ENCODE measurements at regions not wholly inside any gene's neighbourhood (a gene's known extent, or its start where the extent isn't known, plus 50 kb on each side); places are given as distances from the start of the nearest gene placed in this dataset.
"Not testable (repeated sequence)": the region's sequence is repeated elsewhere in the genome, so short reads cannot be mapped to it uniquely, and the experiment has no call there.

DNA sequence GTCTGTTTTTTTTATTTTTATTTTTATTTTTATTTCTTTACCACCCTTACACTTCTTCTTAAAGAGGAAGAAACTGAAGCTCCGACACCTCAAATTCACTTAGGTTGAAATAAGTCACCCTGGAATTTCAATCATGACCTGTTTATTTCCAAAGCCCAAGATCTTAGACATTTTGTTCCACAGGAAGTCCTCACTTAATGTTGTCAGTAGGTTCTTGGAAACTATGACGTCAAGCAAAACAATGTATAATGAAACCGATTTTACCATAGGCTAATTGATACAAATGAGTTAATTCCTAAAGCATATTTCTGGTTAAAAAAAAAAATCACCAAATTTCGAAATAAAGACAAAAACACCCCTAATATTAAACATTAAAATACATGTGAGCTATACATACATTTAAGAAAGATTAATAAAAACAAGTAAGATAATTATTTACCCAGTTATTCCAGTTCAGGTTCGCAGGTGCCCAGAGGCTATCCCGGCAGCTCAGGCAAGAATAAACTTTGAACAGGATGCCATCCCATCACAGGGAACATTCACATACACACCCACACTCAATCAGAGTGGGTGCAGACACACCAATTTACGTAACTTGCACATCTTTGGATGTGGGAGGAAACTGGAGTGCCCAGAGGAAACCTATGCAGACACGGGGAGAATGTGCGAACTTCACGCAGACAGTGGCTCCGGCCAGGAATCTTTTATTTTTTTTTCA is 391.0 kb downstream of the RAP2B start:
- no peak for DNase-seq

DNA sequence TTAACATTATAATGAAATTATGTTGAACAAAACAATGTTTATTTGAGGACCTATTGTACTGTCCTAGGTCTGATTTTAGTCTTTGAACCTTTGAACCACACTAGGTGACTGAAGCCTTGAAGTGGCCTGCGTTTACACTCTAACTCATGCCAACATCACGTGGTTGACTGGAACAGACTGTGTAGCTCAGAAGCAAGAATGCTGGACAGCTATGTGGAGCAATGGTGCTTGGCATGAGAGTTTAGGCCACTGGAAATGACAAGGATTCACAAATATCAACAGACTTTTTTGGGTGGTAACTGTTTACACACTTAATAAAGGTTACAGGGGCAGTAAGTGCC is 391.5 kb downstream of the RAP2B start:
- DNase-seq: no peak

DNA sequence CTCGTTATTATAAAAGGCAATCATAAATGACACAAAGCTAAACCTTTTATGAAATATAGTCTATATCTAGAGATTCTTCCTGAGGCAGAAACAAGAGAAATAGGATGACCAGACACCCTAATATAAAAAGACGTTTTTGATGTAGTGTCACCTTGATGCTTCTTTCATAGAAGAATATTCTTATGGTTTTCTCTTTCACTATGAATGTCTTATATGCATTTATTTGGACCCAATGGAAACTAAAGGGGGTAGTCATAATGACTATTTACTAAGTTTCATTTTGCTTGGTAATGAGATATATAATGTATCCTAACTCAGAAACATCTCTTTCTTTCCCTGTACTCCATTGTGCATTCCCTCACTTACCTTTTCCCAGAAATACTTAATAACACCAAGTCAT is 393.9 kb downstream of the RAP2B start:
- no peak for DNase-seq

DNA sequence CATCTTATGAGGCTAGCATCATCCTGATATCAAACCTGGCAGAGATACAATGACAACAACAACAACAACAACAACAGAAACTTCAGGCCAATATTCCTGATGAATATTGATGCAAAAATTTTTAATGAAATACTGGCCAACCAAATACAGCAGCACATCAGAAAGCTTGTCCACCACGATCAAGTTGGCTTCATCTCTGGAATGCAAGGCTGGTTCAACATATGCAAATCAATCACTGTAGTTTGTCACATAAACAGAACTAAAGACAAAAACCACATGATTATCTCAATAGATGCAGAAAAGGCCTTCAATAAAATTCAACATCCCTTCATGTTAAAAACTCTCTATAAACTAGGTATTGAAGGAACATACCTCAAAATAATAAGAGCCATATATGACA is 397.3 kb downstream of the RAP2B start:
- not testable (repeated sequence) for DNase-seq

DNA sequence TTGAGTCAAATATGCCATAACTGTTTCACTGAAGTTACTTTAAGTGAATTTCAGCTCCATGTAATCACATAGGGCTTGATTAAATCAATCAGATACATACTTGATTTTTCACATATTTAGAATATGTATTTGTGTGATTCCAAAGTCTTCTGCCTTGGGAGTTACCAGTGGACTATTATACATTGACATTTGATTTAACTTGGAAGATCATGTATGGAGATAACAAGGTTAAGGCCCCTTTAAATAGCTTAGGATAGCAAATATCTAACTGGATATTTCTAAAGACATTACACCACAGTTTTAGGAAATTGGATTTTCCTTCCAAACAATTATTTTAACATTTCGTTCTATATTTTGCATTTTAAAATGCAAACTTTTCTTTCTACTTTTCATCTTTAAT is 405.0 kb downstream of the RAP2B start:
- DNase-seq: no peak

DNA sequence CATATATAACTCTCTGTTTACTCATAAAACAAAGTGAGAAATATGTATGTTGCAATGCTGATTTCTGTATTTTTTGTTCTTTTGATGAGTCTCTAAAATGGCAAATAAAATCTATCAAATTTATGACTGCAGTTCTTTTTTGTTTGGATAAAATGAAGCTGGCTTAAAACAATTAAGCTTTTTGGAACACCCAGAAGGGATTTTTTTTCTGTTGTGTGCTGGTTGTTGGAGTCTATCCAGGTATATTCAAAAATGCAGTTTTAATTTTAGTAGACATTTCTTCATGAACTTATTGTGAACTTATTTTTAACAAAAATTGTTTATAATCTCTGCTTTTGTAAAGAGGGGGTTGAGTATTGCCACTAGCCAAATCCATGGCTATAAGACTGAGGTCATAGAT is 405.5 kb downstream of the RAP2B start:
- DNase-seq: no peak

DNA sequence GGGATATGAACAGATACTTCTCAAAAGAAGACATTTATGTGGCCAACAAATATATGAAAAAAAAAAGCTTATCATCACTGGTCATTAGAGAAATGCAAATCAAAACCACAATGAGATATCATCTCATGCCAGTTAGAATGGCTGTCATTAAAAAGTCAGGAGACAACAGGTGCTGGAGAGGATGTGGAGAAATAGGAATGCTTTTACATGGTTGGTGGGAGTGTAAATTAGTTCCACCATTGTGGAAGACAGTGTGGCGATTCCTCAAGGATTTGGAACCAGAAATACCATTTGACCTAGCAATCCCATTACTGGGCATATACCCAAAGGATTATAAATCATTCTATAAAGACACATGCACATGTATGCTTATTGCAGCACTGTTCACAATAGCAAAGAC is 408.5 kb downstream of the RAP2B start:
- DNase-seq: not testable (repeated sequence)

DNA sequence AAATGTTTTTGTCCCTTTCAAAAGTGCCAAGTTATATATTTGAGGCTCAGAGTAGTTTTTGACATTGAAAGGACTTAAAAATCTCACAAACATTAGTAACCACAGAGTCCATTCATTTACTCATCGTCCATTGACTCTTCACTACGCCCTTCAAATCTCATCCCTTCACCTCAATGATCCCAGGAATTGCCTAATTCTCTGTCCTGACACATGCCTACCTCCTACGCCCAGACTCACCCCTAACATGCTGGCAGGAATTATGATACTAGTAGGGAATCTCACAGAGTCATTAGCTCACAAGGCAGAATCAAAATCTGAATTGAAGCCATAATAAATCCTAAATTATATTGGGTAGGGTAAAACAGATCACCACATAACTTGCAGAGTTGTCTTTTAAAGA is 410.1 kb downstream of the RAP2B start:
- DNase-seq: no peak

DNA sequence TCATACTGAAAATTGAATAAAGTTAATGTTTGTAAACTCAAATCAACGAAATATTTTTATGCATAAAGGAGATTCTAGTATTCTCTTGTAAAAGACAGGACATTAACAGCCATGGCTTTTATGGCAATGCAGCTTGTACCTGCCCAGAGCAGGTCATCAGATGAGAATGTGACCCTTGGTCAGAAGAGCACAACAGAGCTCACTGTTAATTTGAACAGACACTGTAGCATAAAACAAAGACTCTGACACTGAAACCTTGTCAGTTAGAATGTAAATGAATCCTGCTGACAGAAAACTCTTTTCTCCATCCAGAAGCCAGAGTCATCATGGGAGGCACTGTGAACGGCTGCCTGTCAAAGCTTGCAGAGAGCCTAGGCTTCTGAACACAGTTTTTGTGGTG is 410.6 kb downstream of the RAP2B start:
- DNase-seq: no peak

DNA sequence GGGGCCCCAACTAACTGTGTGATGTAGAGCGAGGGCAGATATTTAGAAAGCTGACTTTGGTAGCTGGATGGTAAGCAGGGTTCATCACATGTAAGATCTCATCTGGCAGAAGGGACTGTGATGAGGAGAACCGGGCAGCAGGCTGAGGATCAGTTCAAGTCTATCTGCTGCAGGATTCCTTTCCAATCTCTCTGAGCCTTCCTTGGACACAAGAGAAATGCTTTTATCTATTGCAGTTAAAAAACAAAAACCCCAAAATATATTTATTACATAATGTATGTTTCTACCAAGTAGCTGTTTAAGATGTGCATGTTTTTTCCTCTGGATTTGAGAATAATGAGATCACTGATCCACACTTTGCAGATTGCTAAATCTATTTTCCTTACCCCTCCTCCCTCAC is 411.5 kb downstream of the RAP2B start:
- no peak for DNase-seq

DNA sequence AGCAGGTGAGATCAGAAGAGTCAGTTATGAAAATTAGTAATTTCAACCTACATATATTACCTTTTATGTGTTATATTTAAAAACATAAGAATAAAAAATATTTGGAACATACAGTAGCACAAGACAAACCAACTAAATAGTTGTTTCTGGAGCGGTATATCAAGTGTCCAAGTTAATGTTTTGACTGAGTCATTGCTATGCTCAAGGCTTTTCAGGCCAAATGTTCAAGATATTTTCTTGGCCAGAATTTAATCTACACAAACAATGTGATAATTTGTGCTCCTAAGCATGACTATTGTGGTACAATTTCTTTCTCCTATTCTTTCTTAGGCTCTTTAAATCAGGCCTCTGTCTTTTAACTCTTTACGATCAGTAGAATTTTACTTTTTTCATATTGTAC is 412.4 kb downstream of the RAP2B start:
- no peak for DNase-seq

DNA sequence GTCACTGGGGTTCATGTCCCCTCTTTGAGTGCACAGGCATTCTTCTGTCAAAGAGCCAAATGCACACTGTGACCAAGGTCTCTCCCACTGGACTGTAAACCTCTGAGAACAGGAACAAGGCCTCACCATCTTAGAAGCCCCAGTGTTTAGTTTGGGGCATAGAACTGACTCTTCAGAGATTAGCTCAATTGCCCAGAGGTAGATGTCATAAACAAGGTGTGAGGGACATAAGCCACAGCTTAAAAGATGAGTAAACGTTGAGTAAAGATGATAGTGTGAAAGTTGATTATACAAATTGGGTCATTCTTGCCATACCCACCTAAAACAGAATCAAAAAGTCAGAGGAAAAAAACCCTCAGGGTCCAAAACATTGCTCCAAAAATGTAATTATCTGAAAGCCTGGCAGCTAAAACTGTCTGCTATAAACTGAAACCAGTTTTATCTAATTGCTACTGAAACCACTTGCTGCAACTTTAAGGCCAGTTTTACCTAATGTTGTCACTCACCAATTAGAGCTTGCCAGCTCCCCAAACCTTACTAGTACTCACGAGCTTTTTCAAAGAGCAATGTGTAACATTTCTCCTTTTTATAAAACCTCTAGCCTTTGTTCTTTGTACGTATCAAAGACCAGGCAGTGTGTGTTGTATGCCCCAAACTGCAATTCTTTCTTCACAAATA is 415.2 kb downstream of the RAP2B start:
- no peak for DNase-seq

DNA sequence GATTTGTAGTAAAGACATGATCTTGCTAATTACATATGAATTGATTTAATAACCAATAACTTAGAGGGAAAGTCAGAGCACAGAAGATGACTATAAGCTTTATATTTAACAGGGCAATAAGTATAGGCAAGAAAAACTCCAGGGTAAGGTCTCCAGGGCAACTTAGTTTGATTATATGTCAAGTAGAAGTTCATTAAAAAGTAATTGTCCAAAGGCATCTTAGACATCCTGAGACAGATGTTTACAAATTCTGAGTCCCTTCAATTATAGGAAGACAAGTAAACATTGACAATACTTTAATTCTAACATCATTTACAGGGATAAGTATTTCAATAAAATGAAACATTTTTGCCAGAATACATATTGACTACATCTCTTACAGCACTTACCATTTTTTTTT is 416.0 kb downstream of the RAP2B start:
- DNase-seq: no peak

DNA sequence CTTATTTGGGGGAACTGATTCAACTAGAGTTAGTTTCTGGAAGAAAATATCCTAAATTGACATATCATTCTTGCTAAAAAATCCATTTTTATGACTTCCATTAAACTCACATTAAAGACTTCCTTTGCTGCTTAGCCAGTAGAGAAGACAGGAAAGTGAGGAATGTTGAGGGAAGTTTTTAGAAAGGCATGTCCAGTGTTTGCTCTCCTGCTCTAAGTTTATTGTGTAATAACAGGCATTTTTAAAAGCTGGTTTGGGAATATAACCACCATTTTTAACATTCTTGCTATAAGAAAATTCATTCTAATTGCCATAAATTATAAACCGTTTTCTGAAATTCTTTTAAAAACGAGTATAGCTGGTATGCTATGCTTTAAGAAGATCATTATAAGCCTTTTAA is 428.0 kb downstream of the RAP2B start:
- DNase-seq: no peak

DNA sequence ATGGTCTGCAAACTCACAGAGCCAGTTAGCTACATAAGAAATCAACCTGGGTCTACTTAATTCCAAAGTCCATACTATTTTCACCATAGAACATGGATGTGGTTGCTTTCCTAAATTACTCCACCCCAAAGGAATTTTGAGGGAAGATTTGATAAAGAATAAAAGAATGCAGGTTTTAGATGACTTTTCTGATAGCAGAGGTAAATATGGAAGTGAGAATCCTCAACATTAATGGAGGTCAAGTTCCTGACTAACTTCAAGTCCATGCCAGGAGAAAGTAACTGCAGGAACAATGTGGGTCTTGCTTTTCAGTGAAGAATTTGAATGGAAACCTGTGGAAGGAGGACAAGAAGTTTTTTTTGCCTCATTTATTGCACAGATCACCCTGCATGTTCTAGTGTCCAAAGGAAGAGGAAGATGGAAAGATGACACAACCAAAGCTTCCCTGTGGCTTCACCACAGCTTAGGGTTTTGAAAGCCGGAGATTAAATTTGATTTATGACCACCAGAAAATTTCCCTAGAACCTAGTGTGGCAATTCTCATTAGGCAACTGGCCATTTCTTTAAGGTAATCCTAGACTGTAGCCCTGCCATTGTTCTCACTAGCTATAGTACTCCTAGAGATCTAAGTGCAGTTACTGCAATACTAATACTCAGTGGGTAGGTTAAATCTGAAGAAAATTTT is 429.7 kb downstream of the RAP2B start:
- no peak for DNase-seq

DNA sequence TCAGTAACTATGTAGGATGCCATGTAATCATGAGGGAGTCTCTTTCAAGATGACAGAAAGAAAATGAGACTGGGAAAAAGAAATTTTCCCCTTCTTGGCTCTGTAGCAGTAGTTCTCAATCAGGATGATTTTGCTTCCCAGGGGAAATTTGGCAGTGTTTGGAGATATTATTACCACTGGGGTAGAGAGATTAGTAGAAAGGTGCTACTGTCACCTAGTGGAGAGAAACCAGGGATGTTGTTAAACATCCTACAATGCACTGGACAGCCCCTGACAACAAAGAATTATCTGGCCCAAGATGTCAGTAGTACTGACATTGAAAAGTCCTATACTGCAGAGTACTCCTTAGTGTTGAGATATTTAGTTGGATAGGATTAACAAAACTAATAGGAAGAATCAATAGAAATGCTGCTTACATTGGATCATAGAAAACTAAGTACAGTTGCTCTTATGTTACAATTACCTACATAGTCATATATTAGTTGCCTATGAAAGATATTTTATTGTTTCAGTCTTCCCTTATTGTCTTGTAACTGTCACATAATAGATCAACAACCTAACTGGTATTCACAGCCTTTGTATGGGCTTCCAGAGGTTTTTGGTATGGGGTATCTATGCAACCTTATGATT is 433.3 kb downstream of the RAP2B start:
- DNase-seq: no peak

DNA sequence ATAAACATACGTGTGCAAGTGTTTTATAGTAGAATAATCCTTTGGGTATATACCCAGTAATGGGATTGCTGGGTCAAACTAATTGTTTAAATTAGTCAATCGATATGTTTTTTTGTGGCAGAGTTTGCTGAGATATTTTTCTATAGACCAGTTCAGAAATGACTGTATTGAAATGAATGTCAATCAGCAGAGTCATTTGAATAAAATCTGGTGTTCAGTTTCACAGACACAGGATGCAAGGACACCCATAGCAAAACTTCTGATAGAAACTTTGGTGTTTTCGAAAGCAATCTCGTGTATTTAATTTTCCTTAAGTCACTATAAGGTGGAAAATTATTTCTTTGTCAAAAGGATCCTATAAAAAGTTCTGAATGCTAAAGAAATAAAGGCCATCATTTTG is 434.4 kb downstream of the RAP2B start:
- DNase-seq: no peak

DNA sequence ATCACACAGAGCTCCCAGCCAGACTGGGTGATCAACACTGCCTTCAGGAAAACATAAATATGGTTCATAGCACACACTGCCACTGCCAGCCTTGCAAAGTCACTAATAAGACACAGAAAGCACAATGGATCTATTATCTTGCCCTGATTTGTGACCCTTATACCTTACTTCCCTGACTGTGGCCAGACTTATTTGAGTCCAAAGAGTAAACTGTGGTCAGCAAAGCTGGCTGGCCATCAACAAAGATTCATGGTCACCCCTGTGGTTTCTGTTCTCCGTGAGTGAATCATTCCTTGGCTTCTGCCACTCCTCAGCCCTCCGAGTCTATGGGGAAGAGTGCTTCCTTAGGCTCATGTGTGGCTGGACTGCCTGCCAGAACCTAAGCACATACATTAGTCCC is 437.7 kb downstream of the RAP2B start:
- DNase-seq: no peak

DNA sequence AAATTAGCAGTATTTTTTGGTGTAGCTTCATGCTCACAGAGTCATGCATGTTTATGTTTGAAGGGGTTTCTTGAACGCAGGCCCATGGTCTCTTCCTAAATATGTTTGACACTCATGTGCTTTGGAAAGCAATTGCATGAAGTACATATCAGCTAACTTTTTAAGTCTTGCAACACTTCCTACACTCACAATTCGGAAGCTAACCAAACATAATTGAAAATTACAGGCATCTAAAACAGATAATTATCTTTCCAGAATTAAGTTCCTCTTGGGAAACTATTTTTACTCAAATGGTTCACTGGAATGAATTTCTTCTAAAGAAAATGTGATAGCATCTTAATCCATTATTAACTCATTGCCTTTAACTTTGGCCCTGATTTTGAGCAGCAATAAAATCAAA is 438.9 kb downstream of the RAP2B start:
- DNase-seq: no peak

DNA sequence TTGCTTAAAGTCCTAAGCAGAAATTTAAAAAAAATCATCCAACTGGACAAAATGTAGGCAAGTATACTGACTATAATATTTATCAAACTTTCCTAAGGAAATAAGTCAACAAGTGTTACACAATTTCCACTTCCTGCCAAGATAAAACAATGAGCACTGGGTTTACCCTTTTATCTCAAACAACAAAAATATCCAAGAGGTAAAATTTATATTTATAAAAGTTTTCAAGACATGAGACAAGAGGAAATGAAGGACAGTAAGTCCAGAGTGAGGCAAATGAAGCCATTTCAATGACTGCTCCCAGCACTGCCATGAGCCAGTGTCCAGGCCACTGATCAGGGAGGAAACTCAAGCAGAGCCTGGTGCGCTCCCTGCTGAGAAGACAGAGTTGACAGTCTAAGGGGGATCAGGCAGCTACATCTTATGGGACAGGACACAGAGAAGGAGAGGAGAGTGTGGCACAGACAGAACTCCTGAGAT is 439.4 kb downstream of the RAP2B start:
- no peak for DNase-seq

DNA sequence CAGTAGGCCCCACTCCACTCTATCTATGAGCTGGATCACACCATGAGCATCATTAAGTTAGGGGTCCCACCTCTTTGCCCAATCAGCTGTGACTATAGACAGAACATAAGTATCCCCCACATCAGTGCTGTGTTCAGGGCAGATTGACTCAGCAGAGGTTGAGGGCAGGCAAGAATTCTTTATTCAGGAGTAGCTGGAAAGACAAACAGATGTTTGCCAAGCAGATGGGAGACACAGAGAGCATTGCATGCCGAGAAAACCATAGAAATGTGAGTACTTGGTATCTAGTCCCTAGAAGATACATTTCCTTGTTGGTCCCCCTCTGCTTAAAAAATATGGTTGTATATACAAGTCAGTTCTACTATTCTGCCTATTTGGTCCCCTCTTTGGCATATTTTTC is 440.8 kb downstream of the RAP2B start:
- no peak for DNase-seq

DNA sequence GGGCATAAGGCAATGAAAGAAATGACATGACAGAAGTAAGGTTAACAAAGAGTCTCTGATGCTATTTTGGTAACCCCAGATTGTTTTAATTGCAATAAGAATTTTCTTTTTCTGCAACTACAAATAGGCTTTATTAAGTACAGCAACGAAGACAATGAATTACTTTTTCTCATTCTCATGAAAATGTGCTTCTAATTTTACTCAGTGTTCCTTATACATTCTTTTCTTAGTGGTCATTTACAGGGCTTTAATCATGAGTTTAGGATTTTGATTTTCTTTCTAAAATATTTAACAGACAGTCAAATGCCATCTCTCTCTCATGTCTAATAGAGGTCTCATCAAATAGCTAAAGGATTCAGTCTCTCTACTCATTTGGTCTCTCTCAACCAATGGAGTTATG is 452.1 kb downstream of the RAP2B start:
- no peak for DNase-seq

DNA sequence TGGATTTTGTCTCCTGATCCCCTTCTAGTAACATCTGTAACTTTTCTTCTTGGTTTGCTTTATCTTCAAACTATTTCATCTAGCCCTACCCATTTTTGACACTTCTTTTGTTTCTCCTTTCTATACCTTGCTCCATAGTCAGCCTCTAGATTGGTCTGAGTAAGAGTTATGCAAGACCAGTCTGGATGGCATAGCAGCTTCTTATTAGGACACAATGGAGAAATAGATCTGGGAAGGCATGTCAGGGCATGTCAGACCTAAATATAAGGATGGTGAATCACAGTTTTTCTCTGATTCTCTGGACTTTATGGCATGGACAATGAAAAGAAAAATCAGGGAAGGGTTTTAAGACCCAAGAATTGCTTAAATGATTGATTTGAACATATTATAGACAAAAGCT is 452.5 kb downstream of the RAP2B start:
- DNase-seq: no peak
